ENCODE measurements at regions not wholly inside any gene's neighbourhood (a gene's known extent, or its start where the extent isn't known, plus 50 kb on each side); places are given as distances from the start of the nearest gene placed in this dataset.

DNA sequence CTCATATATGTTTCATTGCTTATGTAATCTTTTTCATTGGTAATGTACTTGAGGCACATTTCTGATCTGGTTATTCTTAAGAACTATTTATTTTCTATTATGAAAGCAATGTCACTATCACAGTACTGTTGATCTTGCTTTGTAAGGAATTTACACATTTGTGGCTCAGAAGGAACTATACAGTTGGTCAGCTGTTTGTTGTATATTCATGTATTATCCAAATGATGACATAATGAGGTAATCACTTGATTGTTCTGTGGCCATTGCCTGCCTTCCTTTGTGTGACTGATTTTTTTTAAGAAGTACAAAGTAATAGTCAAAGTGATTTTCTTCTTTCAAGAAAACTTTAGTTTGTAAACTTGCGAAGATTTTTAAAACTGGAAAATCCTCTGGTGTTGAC lies 399.9 kb downstream of the TMEM161B start:
- Histone ChIP-seq H3K4me1 (ENCODE audit: insufficient read depth, low read length, poor library complexity, severe bottlenecking) (no peaks in the 10 kb centered on the region), H3K9me3 (ENCODE audit: low read depth, low read length, poor library complexity, severe bottlenecking) (no peaks in the 10 kb centered on the region), H3K27me3 (replicated peaks; ENCODE audit: insufficient read depth, low read depth, low read length, poor library complexity) (peaks cover 29% of the 10 kb centered on the region), H3K27ac (ENCODE audit: low read depth, low read length, poor library complexity, severe bottlenecking) (no peak overlapping the region), H3K4me3 (ENCODE audit: low read depth, low read length, poor library complexity, severe bottlenecking) (no peak overlapping the region), H3K36me3 (ENCODE audit: insufficient read depth, low read length, poor library complexity, severe bottlenecking) (no peaks in the 10 kb centered on the region)
- intact Hi-C loops (cut with micrococcal nuclease; ENCODE audit: unreplicated experiment) = no loop called here
- no TSS peak for BruUV-seq (replicated peaks)
- POLR2A ChIA-PET (ENCODE audit: low non-redundant PET) = no interaction called here
- TF ChIP-seq EZH2 (IDR thresholded peaks at IDR 0.05; ENCODE audit: borderline replicate concordance, low read depth, low read length, poor library complexity, severe bottlenecking) (no peak), CTCF (conservative IDR thresholded peaks at IDR 0.05; ENCODE audit: low read depth, low read length) (no peak)
- DNase-seq (ENCODE audit: low spot score) = no peak
- CTCF ChIA-PET = no interaction called here

DNA sequence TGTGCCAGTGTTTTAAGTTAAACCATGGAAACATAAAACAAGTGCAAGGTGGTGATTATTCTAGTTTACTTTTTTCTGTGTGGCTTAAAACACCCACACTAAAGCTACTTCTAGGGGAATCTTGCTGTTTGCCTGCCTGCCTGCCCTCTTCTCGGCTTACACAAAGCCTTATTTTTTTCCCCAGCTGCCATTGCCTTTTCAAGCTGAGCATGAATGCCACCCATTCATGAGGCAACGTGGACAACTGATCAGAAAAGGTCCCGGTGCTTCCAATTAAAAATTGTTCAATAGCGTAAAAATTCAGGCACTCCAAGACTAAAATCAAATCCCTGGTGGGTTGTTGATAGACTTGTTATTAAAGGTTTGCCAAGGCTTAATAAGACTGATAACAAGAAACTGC lies 401.4 kb downstream of the TMEM161B start:
- Histone ChIP-seq H3K27ac (ENCODE audit: low read depth, low read length, poor library complexity, severe bottlenecking) (no peak overlapping the region), H3K36me3 (ENCODE audit: insufficient read depth, low read length, poor library complexity, severe bottlenecking) (no peaks in the 10 kb centered on the region), H3K27me3 (replicated peaks; ENCODE audit: insufficient read depth, low read depth, low read length, poor library complexity) (peaks cover 29% of the 10 kb centered on the region), H3K9me3 (ENCODE audit: low read depth, low read length, poor library complexity, severe bottlenecking) (no peaks in the 10 kb centered on the region), H3K4me1 (ENCODE audit: insufficient read depth, low read length, poor library complexity, severe bottlenecking) (no peaks in the 10 kb centered on the region), H3K4me3 (ENCODE audit: low read depth, low read length, poor library complexity, severe bottlenecking) (no peak overlapping the region)
- TF ChIP-seq CTCF (conservative IDR thresholded peaks at IDR 0.05; ENCODE audit: low read depth, low read length) = no peak
- intact Hi-C loops (cut with micrococcal nuclease; ENCODE audit: unreplicated experiment) = no loop called here
- BruUV-seq (replicated peaks) = no TSS peak
- no peak for DNase-seq (ENCODE audit: low spot score)
- ChIA-PET CTCF (no interaction called here), POLR2A (ENCODE audit: low non-redundant PET) (no interaction called here)

DNA sequence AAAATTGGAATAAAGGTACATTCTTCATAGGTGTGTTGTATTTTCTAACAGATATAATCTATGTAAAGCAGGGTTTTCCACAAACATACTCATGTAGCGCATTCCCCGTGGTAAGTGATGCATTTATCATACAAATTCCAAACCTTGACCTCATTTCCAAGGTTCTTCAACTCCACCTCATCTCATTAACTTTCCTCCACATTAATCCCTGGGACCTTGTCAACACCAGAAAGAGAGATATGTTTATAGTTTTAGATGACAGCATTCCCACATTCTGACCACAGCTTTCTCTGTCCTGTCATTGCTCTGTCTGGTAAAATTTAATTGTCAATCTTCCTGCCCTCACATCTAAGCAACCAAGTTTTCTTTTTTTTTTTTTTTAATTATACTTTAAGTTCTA lies 415.1 kb downstream of the TMEM161B start:
- POLR2A ChIA-PET (ENCODE audit: low non-redundant PET) = no interaction called here
- CTCF ChIA-PET = interaction anchor here (0.7 kb wide), 1 partner anchor 192 kb away, joined by 3 read pairs; no protein-coding TSS in a partner anchor
- Histone ChIP-seq H3K4me1 (ENCODE audit: insufficient read depth, low read length, poor library complexity, severe bottlenecking) (no peaks in the 10 kb centered on the region), H3K36me3 (ENCODE audit: insufficient read depth, low read length, poor library complexity, severe bottlenecking) (no peaks in the 10 kb centered on the region), H3K27ac (ENCODE audit: low read depth, low read length, poor library complexity, severe bottlenecking) (no peak overlapping the region), H3K9me3 (ENCODE audit: low read depth, low read length, poor library complexity, severe bottlenecking) (no peaks in the 10 kb centered on the region), H3K27me3 (replicated peaks; ENCODE audit: insufficient read depth, low read depth, low read length, poor library complexity) (no peaks in the 10 kb centered on the region), H3K4me3 (ENCODE audit: low read depth, low read length, poor library complexity, severe bottlenecking) (no peak overlapping the region)
- no peak for TF ChIP-seq EZH2 (IDR thresholded peaks at IDR 0.05; ENCODE audit: borderline replicate concordance, low read depth, low read length, poor library complexity, severe bottlenecking)
- TF ChIP-seq CTCF (conservative IDR thresholded peaks at IDR 0.05; ENCODE audit: low read depth, low read length) = no peak
- intact Hi-C loops (cut with micrococcal nuclease; ENCODE audit: unreplicated experiment) = no loop called here
- DNase-seq (ENCODE audit: low spot score) = no peak
- BruUV-seq (replicated peaks) = no TSS peak

All from A673 (cell line).